SH-SY5Y (cell line): ENCODE measurements at regions not wholly inside any gene's neighbourhood (a gene's known extent, or its start where the extent isn't known, plus 50 kb on each side); places are given as distances from the start of the nearest gene placed in this dataset.

ENCODE experiments used
- GATA2 ChIP-seq: IDR thresholded peaks from 2 replicates; pipeline ENCODE4 v1.6.1; 2011; ENCODE audit warnings: mild to moderate bottlenecking, low read depth, low read length
- GATA3 ChIP-seq: IDR thresholded peaks from 2 replicates; pipeline ENCODE4 v1.6.1; 2011; ENCODE audit warnings: low read depth, mild to moderate bottlenecking, low read length, moderate library complexity

DNA sequence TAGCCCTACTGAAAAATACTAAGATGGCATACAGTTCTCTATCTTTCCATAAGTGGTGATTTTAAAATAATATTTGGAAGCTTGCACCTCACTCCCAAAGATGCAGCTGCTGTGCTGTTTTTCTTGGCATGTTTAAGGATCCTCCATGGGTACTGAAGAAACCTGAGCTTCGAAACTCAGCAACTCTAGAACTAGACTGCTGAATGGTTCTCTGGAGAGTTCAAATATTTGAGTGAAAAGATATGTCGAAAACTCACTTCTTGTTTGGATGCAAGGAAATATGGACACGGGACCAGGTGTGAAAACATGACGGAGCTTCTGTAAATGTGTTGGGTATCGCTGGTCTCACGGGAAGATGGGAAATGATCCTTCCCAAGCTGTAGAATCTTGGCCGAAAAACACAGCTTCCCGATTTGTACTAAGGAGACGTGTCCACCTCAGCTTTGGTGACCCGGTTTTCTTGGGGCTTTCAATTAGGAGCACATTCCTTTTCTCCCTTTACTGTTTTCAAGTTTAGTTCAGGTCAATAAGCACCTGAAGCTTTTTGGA, 543.8 kb upstream of the NRP1 start:
- TF ChIP-seq GATA3 (no peak), GATA2 (no peak)
